HK-2 (cell line): ENCODE measurements at regions not wholly inside any gene's neighbourhood (a gene's known extent, or its start where the extent isn't known, plus 50 kb on each side); places are given as distances from the start of the nearest gene placed in this dataset.
A peak's percentile ranks its signal among the peaks of the same experiment; 100 is the strongest.
"Not testable (repeated sequence)": the region's sequence is repeated elsewhere in the genome, so short reads cannot be mapped to it uniquely, and the experiment has no call there.

Source experiments
- DNase-seq: peaks from one replicate; pipeline ENCODE4 v3.0.0-alpha.2; 2018; ENCODE audit not compliant: unreplicated experiment

- no peak for DNase-seq
These were observed 115.0 kb upstream of the USP25 start for GRCh38 chr21:15614766-15615165.

DNA sequence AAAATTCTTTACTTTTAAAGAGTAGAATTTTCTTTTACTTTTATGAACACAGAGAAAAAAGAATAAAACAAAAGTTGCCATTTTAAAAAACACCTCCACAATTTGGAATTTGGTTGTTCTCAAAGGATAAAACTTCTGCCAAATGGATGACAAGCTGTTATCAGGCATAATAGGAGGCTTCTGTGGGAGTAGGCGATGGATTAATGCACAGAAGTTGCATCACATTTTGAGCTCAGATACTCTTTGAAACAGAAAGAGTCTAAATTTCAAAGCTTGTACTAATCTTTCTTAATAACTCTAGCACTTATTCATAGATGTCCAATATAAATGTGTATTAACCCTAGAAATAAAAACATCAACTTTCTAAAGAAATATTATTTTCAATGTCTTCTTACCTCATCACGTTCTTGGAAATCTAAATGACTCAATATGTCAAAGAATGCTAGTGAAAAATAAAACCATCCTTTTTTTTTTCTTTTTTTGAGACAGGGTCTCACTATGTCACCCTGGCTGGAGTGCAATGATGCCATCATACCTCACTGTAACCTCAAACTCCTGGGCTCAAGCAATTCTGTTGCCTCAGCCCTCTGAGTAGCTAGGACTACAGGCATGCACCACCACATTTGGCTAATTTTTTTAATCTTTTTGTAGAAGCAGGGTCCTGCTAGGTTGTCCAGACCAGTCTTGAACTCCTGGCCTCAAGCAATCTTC lies 112.8 kb upstream of the USP25 start:
- DNase-seq, result no peak

DNA sequence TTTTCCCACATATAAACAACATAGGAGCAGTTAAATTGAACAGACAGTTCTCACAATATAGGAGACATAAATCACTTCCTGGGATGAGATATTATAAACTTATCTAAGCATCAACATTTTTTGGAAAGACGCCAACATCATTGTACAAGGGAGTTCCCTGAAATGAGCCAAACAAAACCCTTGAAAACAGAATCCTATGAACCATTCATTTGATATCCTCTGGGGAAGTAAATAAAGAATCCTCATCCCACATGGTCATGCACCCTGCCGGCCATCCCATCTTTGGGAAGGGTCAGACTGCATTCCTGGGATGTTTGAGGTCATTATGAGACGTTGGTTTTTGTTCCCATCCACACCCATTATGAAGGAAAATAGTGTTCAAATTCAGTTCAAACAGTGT lies 111.8 kb upstream of the USP25 start:
- DNase-seq, result no peak

DNA sequence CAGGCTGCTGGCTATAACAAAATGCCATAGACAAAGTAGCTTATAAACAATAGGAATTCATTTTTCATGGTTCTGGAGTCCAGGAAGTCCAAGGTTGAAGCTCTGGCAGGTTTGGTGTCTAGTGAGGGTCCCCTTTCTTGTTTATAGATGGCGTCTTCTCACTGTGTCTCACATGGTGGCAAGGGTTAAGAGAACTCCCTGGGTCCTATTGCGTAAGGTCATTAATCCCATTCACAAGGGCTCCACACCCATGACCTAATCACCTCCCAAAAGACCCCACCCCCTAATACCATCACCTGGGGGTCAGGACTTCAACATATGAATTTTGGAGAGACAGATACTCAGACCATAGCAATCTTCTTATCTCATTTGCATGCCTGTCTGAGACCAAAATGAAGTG lies 108.9 kb upstream of the USP25 start:
- no peak for DNase-seq

- DNase-seq, result no peak
These were observed 105.1 kb upstream of the USP25 start for GRCh38 chr21:15624646-15625045.

DNA sequence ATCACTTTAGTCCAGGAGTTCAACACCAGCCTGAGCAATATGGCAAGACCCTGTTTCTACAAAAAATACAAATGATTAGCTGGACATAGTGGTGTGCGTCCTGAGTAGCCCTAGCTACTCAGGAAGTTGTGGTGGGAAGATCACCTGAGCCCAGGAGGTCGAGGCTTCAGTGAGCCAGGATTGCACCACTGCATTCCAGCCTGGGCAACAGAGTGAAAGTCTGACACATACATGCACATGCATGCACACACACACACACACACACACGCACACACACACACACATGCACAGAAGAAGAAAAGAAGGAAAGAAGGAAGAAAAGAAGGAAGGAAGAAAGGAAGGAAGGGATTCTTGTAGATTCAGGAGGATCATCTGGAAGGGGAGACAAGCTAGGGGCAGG lies 104.4 kb upstream of the USP25 start:
- DNase-seq, result no peak

- no peak for DNase-seq
These were observed 103.8 kb upstream of the USP25 start for GRCh38 chr21:15626031-15626430.

- no peak for DNase-seq
These were observed 102.8 kb upstream of the USP25 start for GRCh38 chr21:15627011-15627410.

GRCh38 chr21:15627823-15628222 lies 102.0 kb upstream of the USP25 start:
- DNase-seq, result no peak

DNA sequence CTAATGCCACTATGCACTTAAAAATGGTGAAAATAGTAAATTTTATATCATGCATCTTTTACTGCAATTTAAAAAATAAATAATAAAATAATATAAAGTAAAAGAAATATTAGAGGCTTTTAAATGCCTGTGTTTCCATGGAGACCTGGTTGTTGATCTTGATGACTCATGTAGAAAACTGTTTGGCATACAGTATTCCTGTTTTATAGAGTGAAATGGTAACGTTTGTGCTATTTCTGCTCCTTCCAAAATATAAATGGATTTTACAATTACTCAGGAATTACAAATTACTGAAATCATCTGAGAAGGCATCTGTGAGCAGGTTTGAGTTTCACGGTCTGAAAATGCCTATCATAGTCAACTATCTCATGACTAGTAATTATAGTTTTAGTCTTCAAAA lies 98.4 kb upstream of the USP25 start:
- DNase-seq, result no peak

DNA sequence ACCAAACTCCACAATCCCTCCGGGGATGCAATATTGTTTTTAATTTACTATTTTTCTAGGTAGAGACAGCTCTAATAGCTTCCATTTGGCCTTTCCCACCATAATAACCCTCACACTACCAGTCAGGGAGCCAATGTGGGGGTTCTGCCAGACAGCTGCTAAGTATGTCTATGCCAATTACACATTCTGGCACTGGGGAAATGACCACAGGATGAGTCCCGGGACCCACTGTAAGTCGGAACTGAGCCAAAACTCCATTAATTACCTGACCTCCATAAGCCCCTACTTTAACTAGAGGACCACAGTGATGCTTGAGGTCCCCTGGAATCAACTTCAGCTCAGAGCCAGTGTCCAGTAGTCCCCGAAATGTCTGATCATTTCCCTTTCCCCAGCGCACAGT lies 95.2 kb upstream of the USP25 start:
- not testable (repeated sequence) for DNase-seq

DNA sequence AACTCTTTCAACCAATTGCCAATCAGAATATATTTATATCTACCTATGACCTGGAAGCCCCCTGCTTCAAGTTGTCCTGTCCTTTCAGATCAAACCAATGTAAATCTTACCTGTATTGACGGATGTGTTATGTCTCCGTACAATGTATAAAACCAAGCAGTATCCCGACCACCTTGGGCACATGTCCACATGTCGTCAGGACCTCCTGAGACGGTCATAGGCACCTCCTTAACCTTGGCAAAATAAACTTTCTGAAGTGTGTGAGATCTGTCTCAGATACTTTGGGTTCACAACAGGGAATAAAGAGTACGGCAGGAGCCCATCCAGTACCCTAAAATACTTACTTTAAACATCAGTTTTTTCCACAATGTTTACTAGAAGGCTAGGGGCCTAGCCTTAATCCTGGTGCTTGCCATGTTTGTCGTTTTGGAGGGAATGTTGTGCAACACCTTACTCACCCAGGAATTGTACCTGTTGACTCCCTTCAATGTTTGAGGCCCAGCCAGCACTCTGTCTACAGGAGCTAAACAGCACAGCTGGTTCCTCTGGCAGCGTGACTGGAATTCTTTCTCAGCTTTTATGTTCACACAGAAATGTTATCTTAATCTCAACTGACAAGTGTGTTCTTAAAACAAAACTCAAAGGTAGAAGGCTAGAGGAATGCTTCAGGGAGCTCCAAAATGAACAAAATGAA lies 90.8 kb upstream of the USP25 start:
- DNase-seq, result no peak

DNA sequence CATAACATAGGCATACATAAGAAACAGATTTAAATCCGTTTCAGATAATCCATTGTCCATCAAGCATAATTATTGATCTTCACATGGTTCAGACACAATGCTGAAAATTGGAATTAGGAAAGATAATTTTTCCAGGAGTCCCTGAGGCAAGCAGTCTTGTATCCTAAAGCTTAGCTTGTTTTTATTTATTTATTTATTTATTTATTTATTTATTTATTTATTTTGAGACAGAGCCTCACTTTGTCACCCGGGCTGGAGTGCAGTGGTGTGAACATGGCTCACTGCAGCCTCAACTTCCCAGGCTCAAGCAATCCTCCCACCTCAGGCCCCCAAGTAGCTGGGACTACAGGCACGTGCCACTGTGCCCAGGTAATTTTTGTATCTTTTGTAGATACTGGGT lies 89.7 kb upstream of the USP25 start:
- DNase-seq, result not testable (repeated sequence)

DNA sequence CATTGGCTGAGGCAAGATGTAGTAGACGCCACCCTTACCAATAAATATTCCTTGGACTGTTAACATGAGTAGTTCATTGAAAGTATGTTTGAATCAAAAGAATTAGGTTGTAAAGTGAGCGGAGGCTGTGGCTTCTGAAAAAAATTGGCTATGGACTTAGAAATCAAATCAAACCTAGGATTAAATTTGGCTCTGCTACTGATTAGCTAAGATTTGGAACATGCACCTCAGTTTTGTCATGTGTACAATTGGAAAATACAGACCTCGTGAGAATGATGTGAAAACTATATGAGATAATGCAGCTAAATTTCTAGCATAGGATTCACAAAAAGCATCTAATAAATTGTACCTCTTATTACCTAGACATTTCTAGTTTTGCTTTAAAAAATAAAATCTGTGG lies 85.3 kb upstream of the USP25 start:
- DNase-seq, result no peak

DNA sequence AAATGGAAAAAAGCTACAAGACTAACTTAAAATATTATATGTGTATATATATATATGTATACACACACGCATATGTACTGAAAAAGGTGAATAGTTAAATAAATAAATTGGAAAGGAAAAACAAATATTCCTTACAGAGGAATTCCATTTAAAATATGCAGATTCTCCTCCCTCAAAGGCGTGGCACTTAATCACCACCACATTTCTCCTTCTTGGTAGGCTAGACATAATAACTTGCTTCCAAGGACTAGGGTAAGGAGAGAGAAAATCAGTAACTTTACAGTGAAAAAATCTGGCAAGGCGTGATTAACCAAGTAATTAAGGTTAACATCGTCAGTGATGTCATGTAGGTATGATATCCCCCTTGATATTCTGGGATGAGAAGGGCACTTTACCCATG lies 84.0 kb upstream of the USP25 start:
- DNase-seq, result no peak

DNA sequence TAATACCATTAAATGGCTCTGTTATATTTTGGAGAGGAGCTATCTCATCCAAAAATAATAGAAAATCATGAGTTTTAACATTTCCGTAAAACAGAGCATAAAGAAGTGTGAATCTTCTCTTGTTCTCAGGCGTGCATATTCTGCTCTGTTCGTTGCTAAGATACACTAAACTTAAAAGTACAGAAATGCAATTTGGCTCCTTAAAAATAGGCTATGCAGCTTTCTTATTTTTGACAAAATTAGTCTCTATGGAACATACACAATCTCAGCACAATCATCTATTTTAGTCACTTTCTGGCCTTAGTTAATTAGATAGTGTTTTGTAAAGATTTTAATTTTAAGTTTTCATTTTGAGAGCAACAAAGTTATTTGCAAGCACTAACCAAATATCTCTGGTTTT lies 79.0 kb upstream of the USP25 start:
- no peak for DNase-seq

GRCh38 chr21:15651172-15651571 lies 78.6 kb upstream of the USP25 start:
- DNase-seq, result no peak

GRCh38 chr21:15653710-15654109 lies 76.1 kb upstream of the USP25 start:
- DNase-seq, result no peak

DNA sequence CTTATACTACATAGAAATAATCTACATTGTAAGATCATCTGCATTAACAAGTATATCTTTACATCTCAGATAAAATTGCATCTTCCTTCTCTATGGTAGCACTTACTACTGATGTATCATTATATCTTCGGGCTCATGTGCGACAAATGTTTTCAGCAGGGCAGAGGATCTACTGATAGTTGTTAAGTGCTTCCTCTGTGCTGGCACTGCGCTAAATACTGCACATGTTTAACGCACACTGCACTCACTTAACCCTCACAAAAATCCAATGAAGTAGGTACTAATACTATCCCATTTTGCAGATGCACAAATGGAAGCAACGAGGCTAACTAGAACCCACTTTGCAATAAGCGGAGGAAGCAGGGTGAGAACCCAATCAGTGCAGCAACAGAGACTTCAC lies 75.6 kb upstream of the USP25 start:
- no peak for DNase-seq

GRCh38 chr21:15659753-15660422 lies 69.9 kb upstream of the USP25 start:
- DNase-seq, result peak; percentile 7

DNA sequence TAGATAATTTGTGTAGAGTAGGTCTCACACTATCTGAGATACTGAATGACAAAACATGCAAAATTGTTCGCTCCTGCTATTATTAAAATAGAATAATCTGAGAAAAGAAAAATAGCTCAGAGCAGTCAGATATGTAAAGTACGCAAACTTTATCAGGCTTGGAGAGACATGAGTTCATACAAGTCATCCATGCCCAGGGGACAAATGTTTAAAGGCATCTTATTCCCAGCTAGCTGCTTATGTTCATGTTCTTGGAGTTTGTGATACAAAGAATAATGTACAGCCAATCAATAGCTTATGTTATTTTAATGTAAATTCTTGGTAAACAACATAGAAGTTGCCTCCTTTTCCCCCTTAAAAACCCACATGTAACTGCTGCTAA lies 69.4 kb upstream of the USP25 start:
- DNase-seq, result no peak

DNA sequence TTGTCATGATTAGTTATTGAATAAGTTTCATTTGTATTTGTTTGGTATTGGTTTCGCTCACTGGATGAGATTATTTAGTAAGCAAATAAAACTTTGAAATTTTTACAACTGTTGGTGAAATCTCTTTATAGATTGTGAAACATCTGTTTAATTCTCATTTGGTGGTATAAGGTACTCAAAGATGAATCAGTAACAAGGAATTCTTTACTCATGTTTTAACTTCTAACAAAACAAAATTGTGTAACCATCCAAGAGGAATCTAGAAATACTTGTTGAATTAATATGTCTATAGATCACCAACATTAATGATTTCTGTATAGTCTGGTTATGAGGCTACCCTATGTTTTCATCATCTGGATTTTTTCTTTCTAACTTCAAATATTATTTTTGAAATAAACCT lies 62.8 kb upstream of the USP25 start:
- no peak for DNase-seq

GRCh38 chr21:15667819-15668218 lies 62.0 kb upstream of the USP25 start:
- DNase-seq, result no peak
